Endothelial cell of umbilical vein (primary cell): ENCODE measurements at regions not wholly inside any gene's neighbourhood (a gene's known extent, or its start where the extent isn't known, plus 50 kb on each side); places are given as distances from the start of the nearest gene placed in this dataset.

Experiments
- BruUV-seq: library from RNA; stranded (reverse); fragments of 400-500 nt; replicated peaks from 2 replicates; lab custom pipeline; 2021; lab: Mats Ljungman, UMichigan
- CTCF ChIA-PET: fragments of 300-600, 350-600 bp; sonication (Branson Sonifier 250); formaldehyde crosslinking; loops from one replicate; lab custom pipeline; 2021; ENCODE audit warnings: antibody characterized with exemption, inconsistent platforms; lab: Charles Lee
- POLR2A ChIA-PET: fragments of 300-600, 350-600 bp; sonication (Branson Sonifier 250); formaldehyde crosslinking; loops from one replicate; lab custom pipeline; 2021; ENCODE audit warnings: antibody characterized with exemption, inconsistent platforms; lab: Charles Lee
- DNase-seq: peaks from one replicate; pipeline ENCODE4 v3.0.0-alpha.2; 2011; ENCODE audit warnings: low read depth, low spot score
- FAIRE-seq: peaks from 2 replicates; lab custom pipeline; 2011; peaks lifted over from hg19 to GRCh38; lab: Jason Lieb, UNC
- H2AFZ ChIP-seq: 2 replicates; pipeline ENCODE4 v1.6.0; 2012; ENCODE audit warnings: low read depth, low read length, control low read depth, inconsistent platforms
- H3K27ac ChIP-seq: 2 replicates; pipeline ENCODE4 v1.5.1; 2011; ENCODE audit warnings: low read depth, mild to moderate bottlenecking, control low read depth, low read length, moderate library complexity; ENCODE audit not compliant: insufficient read depth
- H3K27me3 ChIP-seq, 2 experiments: 2 replicates each; pipeline versions ENCODE4 v1.6.0 to v1.6.1; 2011; ENCODE audit warnings: low read length in 2 of 2, mixed read lengths in 1 of 2; ENCODE audit not compliant: control insufficient read depth in 2 of 2, insufficient read depth in 2 of 2
- H3K36me3 ChIP-seq, 2 experiments: 2 replicates in 1 of 2; 3 replicates in 1 of 2; pipeline ENCODE4 v1.5.1; 2011; ENCODE audit warnings: low read length in 2 of 2, mild to moderate bottlenecking in 1 of 2, moderate library complexity in 1 of 2; ENCODE audit not compliant: control insufficient read depth in 2 of 2, insufficient read depth in 2 of 2; ENCODE audit errors: extremely low read depth in 1 of 2
- H3K4me1 ChIP-seq: 3 replicates; pipeline ENCODE4 v1.5.1; 2011; ENCODE audit warnings: mild to moderate bottlenecking, low read length; ENCODE audit not compliant: control insufficient read depth, insufficient read depth; ENCODE audit errors: extremely low read depth
- H3K4me2 ChIP-seq: 2 replicates; pipeline ENCODE4 v1.6.1; 2011; ENCODE audit warnings: low read length, control low read depth, mixed read lengths; ENCODE audit not compliant: insufficient read depth
- H3K4me3 ChIP-seq, 3 experiments: fragments of 200-600 bp in 1 of 3; sonication (generic), shearing (Covaris generic) in 1 of 3; replicated peaks in 1 of 3; 2 replicates each; pipeline ENCODE4 v1.5.1; 2011 to 2016; ENCODE audit warnings: control low read depth in 3 of 3, low read length in 3 of 3, mild to moderate bottlenecking in 2 of 3, inconsistent platforms in 1 of 3, low read depth in 1 of 3, moderate library complexity in 1 of 3; ENCODE audit not compliant: insufficient read depth in 1 of 3
- H3K79me2 ChIP-seq: 2 replicates; pipeline ENCODE4 v1.6.0; 2012; ENCODE audit warnings: low read length, inconsistent platforms; ENCODE audit not compliant: control insufficient read depth, insufficient read depth
- H3K9ac ChIP-seq: replicated peaks from 2 replicates; pipeline ENCODE3; 2011; ENCODE audit warnings: low read length, control low read depth; ENCODE audit not compliant: insufficient read depth; ENCODE audit errors: extremely low read depth
- H3K9me1 ChIP-seq: replicated peaks from 3 replicates; pipeline ENCODE4 v1.6.0; 2011; ENCODE audit warnings: mild to moderate bottlenecking, low read length; ENCODE audit not compliant: control insufficient read depth, insufficient read depth; ENCODE audit errors: extremely low read depth
- H3K9me3 ChIP-seq: replicated peaks from 2 replicates; pipeline ENCODE4 v1.5.1; 2012; ENCODE audit warnings: low read length, inconsistent platforms; ENCODE audit not compliant: control insufficient read depth, insufficient read depth
- H4K20me1 ChIP-seq: replicated peaks from 2 replicates; pipeline ENCODE3; 2011; ENCODE audit warnings: mild to moderate bottlenecking, low read length; ENCODE audit not compliant: control insufficient read depth, insufficient read depth; ENCODE audit errors: extremely low read depth
- CTCF ChIP-seq, 2 donors: IDR thresholded peaks; 1 replicate in 1 of 2; 2 replicates in 1 of 2; pipeline ENCODE4 v1.5.1; 2011; ENCODE audit warnings: low read length in 2 of 2, mild to moderate bottlenecking in 2 of 2, moderate library complexity in 2 of 2, control low read depth in 1 of 2, inconsistent platforms in 1 of 2, low read depth in 1 of 2; ENCODE audit not compliant: insufficient read depth in 1 of 2; ENCODE audit errors: extremely low read depth in 1 of 2
- EZH2 ChIP-seq: IDR thresholded peaks from 2 replicates; pipeline ENCODE4 v1.6.1; 2012; ENCODE audit warnings: borderline replicate concordance, low read depth, mild to moderate bottlenecking, moderate library complexity, low read length, inconsistent platforms; ENCODE audit not compliant: severe bottlenecking
- FOS ChIP-seq: IDR thresholded peaks from 2 replicates; pipeline ENCODE4 v1.6.1; 2011; ENCODE audit warnings: mild to moderate bottlenecking, low read length, moderate library complexity, borderline replicate concordance; ENCODE audit not compliant: insufficient read depth
- GATA2 ChIP-seq: IDR thresholded peaks from 2 replicates; pipeline ENCODE4 v1.7.0; 2011; ENCODE audit warnings: low read depth, mild to moderate bottlenecking, moderate library complexity, mixed read lengths, low read length; ENCODE audit not compliant: insufficient read length, insufficient read depth
- JUN ChIP-seq: IDR thresholded peaks from 2 replicates; pipeline ENCODE4 v1.6.1; 2011; ENCODE audit warnings: borderline replicate concordance, low read depth; ENCODE audit not compliant: insufficient read length, insufficient read depth
- MAX ChIP-seq: IDR thresholded peaks from 2 replicates; pipeline ENCODE4 v1.6.1; 2011; ENCODE audit not compliant: insufficient read depth, insufficient read length
- MYC ChIP-seq: IDR thresholded peaks from one replicate; pipeline ENCODE4 v1.6.1; 2011; ENCODE audit warnings: mild to moderate bottlenecking, low read depth, low read length
- dilution Hi-C: fragments of 300-500 bp; cut with MboI; formaldehyde crosslinking; loops from one replicate; pipeline ENCODE4 v1.15.0; 2019; ENCODE audit warnings: low sequenced_read_pairs; ENCODE audit not compliant: extremely low pct_ligation_motif_present
- intact Hi-C: fragments of 100-400 bp; cut with micrococcal nuclease; formaldehyde crosslinking; loops from one replicate; pipeline ENCODE4 v1.10.0; 2022

- DNase-seq (no peak), FAIRE-seq (no peak)
- ChIA-PET POLR2A (no interaction called here), CTCF (no interaction called here)
- dilution Hi-C loops (no loop called here), intact Hi-C loops (no loop called here)
- H3K27ac ChIP-seq, result no peak overlapping the region
- no peak overlapping the region for H2AFZ ChIP-seq
- no peak overlapping the region for H3K9ac ChIP-seq
- H3K9me1 ChIP-seq, result no peaks in the 10 kb centered on the region
- no peak overlapping the region for H3K4me2 ChIP-seq
- BruUV-seq, result no TSS peak
- H3K9me3 ChIP-seq, result no peaks in the 10 kb centered on the region
- no peaks in the 10 kb centered on the region for H3K27me3 ChIP-seq
- H4K20me1 ChIP-seq, result no peaks in the 10 kb centered on the region
- no peaks in the 10 kb centered on the region for H3K79me2 ChIP-seq
- H3K4me1 ChIP-seq, result no peaks in the 10 kb centered on the region
- H3K4me3 ChIP-seq, result no peak overlapping the region
- TF ChIP-seq JUN (no peak), MAX (no peak), GATA2 (no peak), MYC (no peak), CTCF (IDR thresholded peaks at IDR 0.05; ENCODE audit: extremely low read depth in 1 of 2, insufficient read depth in 1 of 2, low read depth in 1 of 2, low read length in 2 of 2) (no peak), EZH2 (no peak), FOS (no peak)
- no peaks in the 10 kb centered on the region for H3K36me3 ChIP-seq
Observed at GRCh38 chr4:116872308-116872707, 213.1 kb downstream of the TRAM1L1 start.
